RWPE2 (cell line): ENCODE measurements at regions not wholly inside any gene's neighbourhood (a gene's known extent, or its start where the extent isn't known, plus 50 kb on each side); places are given as distances from the start of the nearest gene placed in this dataset.

ENCODE experiments used
- ATAC-seq: fragments of 200-7000 bp; cut with Tn5 transposase; 3 replicates; pipeline ENCODE4 v1.9.1; 2021; ENCODE audit warnings: low read depth
- DNase-seq: peaks from one replicate; pipeline ENCODE4 v3.0.0-alpha.2; 2020; ENCODE audit warnings: low spot score
- H3K27ac ChIP-seq: fragments of 450-650 bp; 2 replicates; pipeline ENCODE4 v1.5.1; 2017; ENCODE audit warnings: mild to moderate bottlenecking; ENCODE audit not compliant: poor library complexity, severe bottlenecking
- H3K27me3 ChIP-seq: fragments of 250-450 bp; sonication (Bioruptor Pico); 2 replicates; pipeline ENCODE4 v1.5.1; 2021; ENCODE audit warnings: mild to moderate bottlenecking, moderate library complexity; ENCODE audit not compliant: insufficient read depth, poor library complexity, severe bottlenecking
- H3K36me3 ChIP-seq: fragments of 250-450 bp; sonication (Bioruptor Pico); 2 replicates; pipeline ENCODE4 v1.5.1; 2020; ENCODE audit warnings: low read depth, mild to moderate bottlenecking, moderate library complexity
- H3K4me1 ChIP-seq: fragments of 250-450 bp; sonication (Bioruptor Pico); 2 replicates; pipeline ENCODE4 v1.5.1; 2021; ENCODE audit warnings: mild to moderate bottlenecking, moderate library complexity; ENCODE audit not compliant: insufficient read depth, poor library complexity, severe bottlenecking
- H3K4me3 ChIP-seq: fragments of 250-450 bp; sonication (Bioruptor Pico); 2 replicates; pipeline ENCODE4 v1.5.1; 2021; ENCODE audit warnings: mild to moderate bottlenecking, moderate library complexity; ENCODE audit not compliant: severe bottlenecking
- H3K9me3 ChIP-seq: fragments of 250-450 bp; sonication (Bioruptor Pico); 2 replicates; pipeline ENCODE4 v1.5.1; 2021; ENCODE audit warnings: mild to moderate bottlenecking, moderate library complexity; ENCODE audit not compliant: severe bottlenecking
- CTCF ChIP-seq: fragments of 450-650 bp; IDR thresholded peaks from one replicate; pipeline ENCODE4 v1.5.1; 2017; ENCODE audit warnings: mild to moderate bottlenecking, moderate library complexity; ENCODE audit not compliant: poor library complexity, severe bottlenecking

DNA sequence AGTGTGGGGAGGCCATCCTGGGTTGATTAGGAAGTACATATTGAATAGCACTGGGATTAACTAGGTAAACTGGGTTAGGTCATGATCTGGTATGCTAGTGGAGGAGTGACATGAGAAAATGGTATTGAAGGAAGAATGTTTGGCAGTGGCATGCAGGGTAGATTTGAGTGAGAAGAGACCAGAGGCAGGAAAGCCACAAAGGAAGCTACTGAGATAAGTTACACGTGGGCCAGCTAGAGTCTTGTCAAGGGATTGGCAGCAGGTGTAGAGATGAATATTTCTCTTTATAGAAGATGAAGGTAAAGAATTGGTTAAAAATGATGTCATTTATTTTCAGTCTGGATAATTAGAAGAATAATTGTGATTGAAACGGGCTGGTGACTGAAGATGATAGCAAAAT is 91.0 kb upstream of the TPRG1 start:
- no peak for DNase-seq

DNA sequence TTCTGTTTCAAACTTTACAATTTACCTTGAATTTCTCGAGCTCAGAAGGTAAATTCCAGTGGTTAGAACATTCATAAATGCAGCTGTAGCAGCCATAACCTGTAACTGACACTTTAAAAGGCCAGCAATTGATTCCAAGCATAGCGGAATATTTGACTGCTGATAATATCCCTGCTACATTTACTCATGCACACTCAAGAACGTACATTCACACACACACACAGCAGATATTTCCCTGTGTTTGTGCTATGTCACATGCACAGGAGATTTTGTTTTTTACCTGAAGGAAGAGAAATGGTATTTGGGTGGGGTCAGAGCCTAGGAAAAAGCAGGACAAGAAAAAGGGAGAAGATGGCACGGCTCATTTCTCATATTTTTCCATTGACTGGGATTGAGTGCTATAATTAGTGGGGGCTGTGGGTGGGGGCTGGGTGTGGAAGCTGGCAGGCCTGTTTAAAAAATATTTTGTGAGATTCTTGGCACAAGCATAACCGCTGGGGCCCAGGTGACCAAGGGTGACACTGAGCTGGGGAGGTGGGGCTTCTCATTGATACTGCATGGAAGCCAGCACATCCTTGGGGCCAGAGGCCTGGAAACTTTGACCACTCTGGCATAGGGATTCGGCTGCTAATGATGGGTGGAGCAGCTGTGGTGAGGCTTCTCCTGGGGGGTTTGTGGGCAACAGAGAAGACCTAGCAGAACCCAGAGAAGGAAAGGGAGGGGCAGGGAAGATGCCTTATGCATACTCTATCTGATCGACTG is 88.9 kb upstream of the TPRG1 start:
- Histone ChIP-seq H3K9me3 (no peaks in the 10 kb centered on the region), H3K4me3 (no peak overlapping the region), H3K36me3 (no peaks in the 10 kb centered on the region), H3K27me3 (no peaks in the 10 kb centered on the region), H3K4me1 (no peaks in the 10 kb centered on the region), H3K27ac (no peak overlapping the region)
- TF ChIP-seq CTCF, result no peak
- no peak for ATAC-seq
- DNase-seq, result no peak

More for the DNA sequence above, 91.0 kb upstream of the TPRG1 start:
- Histone ChIP-seq H3K27ac (no peak overlapping the region), H3K4me3 (no peak overlapping the region), H3K27me3 (peaks cover 3% of the 10 kb centered on the region), H3K9me3 (no peaks in the 10 kb centered on the region), H3K4me1 (no peaks in the 10 kb centered on the region), H3K36me3 (no peaks in the 10 kb centered on the region)
- ATAC-seq, result no peak
- no peak for TF ChIP-seq CTCF

GRCh38 chr3:189084620-189085019 is 87.2 kb upstream of the TPRG1 start:
- H3K27ac ChIP-seq, result no peak overlapping the region
- no peaks in the 10 kb centered on the region for H3K4me1 ChIP-seq
- no peak for TF ChIP-seq CTCF
- H3K36me3 ChIP-seq, result no peaks in the 10 kb centered on the region
- ATAC-seq (no peak), DNase-seq (no peak)
- H3K4me3 ChIP-seq, result no peak overlapping the region
- H3K9me3 ChIP-seq, result no peaks in the 10 kb centered on the region
- no peaks in the 10 kb centered on the region for H3K27me3 ChIP-seq

DNA sequence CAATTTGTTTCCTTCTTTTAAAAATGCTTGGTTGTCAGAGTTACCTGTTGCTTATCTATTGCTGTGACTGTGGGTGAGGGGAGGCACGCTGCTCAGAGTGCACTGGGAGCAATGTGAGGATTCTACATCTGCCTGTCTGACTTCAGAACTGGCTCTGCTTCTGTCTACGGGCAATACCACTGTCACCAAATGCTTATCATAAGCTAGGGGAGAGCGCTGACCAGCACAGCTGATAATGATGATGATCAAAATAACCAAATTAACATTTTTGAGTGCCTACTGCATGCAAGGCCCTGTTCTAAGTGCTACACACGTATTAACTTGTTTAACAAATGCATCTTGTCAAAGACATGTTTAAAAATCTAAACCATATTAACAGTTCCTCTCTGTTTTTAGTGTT is 79.2 kb upstream of the TPRG1 start:
- ATAC-seq (no peak), DNase-seq (no peak)
- Histone ChIP-seq H3K9me3 (no peaks in the 10 kb centered on the region), H3K4me1 (no peaks in the 10 kb centered on the region), H3K4me3 (no peak overlapping the region), H3K27me3 (peaks cover 18% of the 10 kb centered on the region), H3K36me3 (no peaks in the 10 kb centered on the region), H3K27ac (no peak overlapping the region)
- TF ChIP-seq CTCF, result no peak

GRCh38 chr3:189094539-189094938 is 77.2 kb upstream of the TPRG1 start:
- Histone ChIP-seq H3K27ac (no peak overlapping the region), H3K9me3 (no peaks in the 10 kb centered on the region), H3K4me1 (no peaks in the 10 kb centered on the region), H3K27me3 (peaks cover 18% of the 10 kb centered on the region), H3K4me3 (no peak overlapping the region), H3K36me3 (no peaks in the 10 kb centered on the region)
- ATAC-seq, result no peak
- no peak for DNase-seq
- no peak for TF ChIP-seq CTCF
